Esophagus squamous epithelium (tissue), 4 donors: ENCODE measurements at regions not wholly inside any gene's neighbourhood (a gene's known extent, or its start where the extent isn't known, plus 50 kb on each side); places are given as distances from the start of the nearest gene placed in this dataset.
"Not testable (repeated sequence)": the region's sequence is repeated elsewhere in the genome, so short reads cannot be mapped to it uniquely, and the experiment has no call there.

Experiments used
- CTCF ChIP-seq, 6 experiments: fragments of 450-650 bp in 4 of 6; fragments of 200-600 bp in 2 of 6; sonication (generic) in 2 of 6; IDR thresholded peaks; one replicate each; pipeline ENCODE4 v1.5.1; 2016 to 2019; ENCODE audit warnings: antibody characterized with exemption in 6 of 6, mild to moderate bottlenecking in 4 of 6, moderate library complexity in 4 of 6
- POLR2A ChIP-seq, 4 donors: fragments of 450-650 bp; IDR thresholded peaks; one replicate each; pipeline ENCODE4 v1.6.1; 2017; ENCODE audit warnings: antibody characterized with exemption in 4 of 4, mild to moderate bottlenecking in 4 of 4, moderate library complexity in 3 of 4

DNA sequence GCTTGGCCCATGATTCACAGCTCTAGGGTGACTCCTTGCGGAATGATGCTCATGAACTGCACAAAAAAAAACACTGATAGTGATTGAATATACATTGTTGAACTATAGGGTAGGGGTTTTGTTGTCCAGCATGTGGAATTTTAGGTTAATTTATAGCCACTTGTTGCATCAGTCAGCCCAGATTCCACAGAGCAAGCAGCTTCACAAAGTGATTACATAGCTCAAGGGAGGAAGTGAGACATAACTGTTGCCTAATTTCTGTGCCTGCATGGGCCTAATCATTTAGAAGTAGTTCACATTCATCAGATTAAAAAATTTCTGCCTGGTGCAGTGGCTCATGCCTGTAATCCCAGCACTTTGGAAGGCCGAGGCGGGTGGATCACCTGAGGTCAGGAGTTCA lies 142.2 kb upstream of the ZNF722 start:
- not testable (repeated sequence) for TF ChIP-seq CTCF, POLR2A (IDR thresholded peaks at IDR 0.05)
